Endothelial cell of umbilical vein (primary cell): ENCODE measurements at regions not wholly inside any gene's neighbourhood (a gene's known extent, or its start where the extent isn't known, plus 50 kb on each side); places are given as distances from the start of the nearest gene placed in this dataset.

Experiments used
- BruUV-seq: library from RNA; stranded (reverse); fragments of 400-500 nt; replicated peaks from 2 replicates; lab custom pipeline; 2021; lab: Mats Ljungman, UMichigan
- CTCF ChIA-PET: fragments of 300-600, 350-600 bp; sonication (Branson Sonifier 250); formaldehyde crosslinking; loops from one replicate; lab custom pipeline; 2021; ENCODE audit warnings: antibody characterized with exemption, inconsistent platforms; lab: Charles Lee
- POLR2A ChIA-PET: fragments of 300-600, 350-600 bp; sonication (Branson Sonifier 250); formaldehyde crosslinking; loops from one replicate; lab custom pipeline; 2021; ENCODE audit warnings: antibody characterized with exemption, inconsistent platforms; lab: Charles Lee
- DNase-seq: peaks from one replicate; pipeline ENCODE4 v3.0.0-alpha.2; 2011; ENCODE audit warnings: low read depth, low spot score
- FAIRE-seq: peaks from 2 replicates; lab custom pipeline; 2011; peaks lifted over from hg19 to GRCh38; lab: Jason Lieb, UNC
- H2AFZ ChIP-seq: 2 replicates; pipeline ENCODE4 v1.6.0; 2012; ENCODE audit warnings: low read depth, low read length, control low read depth, inconsistent platforms
- H3K27ac ChIP-seq: 2 replicates; pipeline ENCODE4 v1.5.1; 2011; ENCODE audit warnings: low read depth, mild to moderate bottlenecking, control low read depth, low read length, moderate library complexity; ENCODE audit not compliant: insufficient read depth
- H3K27me3 ChIP-seq, 2 experiments: 2 replicates each; pipeline versions ENCODE4 v1.6.0 to v1.6.1; 2011; ENCODE audit warnings: low read length in 2 of 2, mixed read lengths in 1 of 2; ENCODE audit not compliant: control insufficient read depth in 2 of 2, insufficient read depth in 2 of 2
- H3K36me3 ChIP-seq, 2 experiments: 2 replicates in 1 of 2; 3 replicates in 1 of 2; pipeline ENCODE4 v1.5.1; 2011; ENCODE audit warnings: low read length in 2 of 2, mild to moderate bottlenecking in 1 of 2, moderate library complexity in 1 of 2; ENCODE audit not compliant: control insufficient read depth in 2 of 2, insufficient read depth in 2 of 2; ENCODE audit errors: extremely low read depth in 1 of 2
- H3K4me1 ChIP-seq: 3 replicates; pipeline ENCODE4 v1.5.1; 2011; ENCODE audit warnings: mild to moderate bottlenecking, low read length; ENCODE audit not compliant: control insufficient read depth, insufficient read depth; ENCODE audit errors: extremely low read depth
- H3K4me2 ChIP-seq: 2 replicates; pipeline ENCODE4 v1.6.1; 2011; ENCODE audit warnings: low read length, control low read depth, mixed read lengths; ENCODE audit not compliant: insufficient read depth
- H3K4me3 ChIP-seq, 3 experiments: fragments of 200-600 bp in 1 of 3; sonication (generic), shearing (Covaris generic) in 1 of 3; replicated peaks in 1 of 3; 2 replicates each; pipeline ENCODE4 v1.5.1; 2011 to 2016; ENCODE audit warnings: control low read depth in 3 of 3, low read length in 3 of 3, mild to moderate bottlenecking in 2 of 3, inconsistent platforms in 1 of 3, low read depth in 1 of 3, moderate library complexity in 1 of 3; ENCODE audit not compliant: insufficient read depth in 1 of 3
- H3K79me2 ChIP-seq: 2 replicates; pipeline ENCODE4 v1.6.0; 2012; ENCODE audit warnings: low read length, inconsistent platforms; ENCODE audit not compliant: control insufficient read depth, insufficient read depth
- H3K9ac ChIP-seq: replicated peaks from 2 replicates; pipeline ENCODE3; 2011; ENCODE audit warnings: low read length, control low read depth; ENCODE audit not compliant: insufficient read depth; ENCODE audit errors: extremely low read depth
- H3K9me1 ChIP-seq: replicated peaks from 3 replicates; pipeline ENCODE4 v1.6.0; 2011; ENCODE audit warnings: mild to moderate bottlenecking, low read length; ENCODE audit not compliant: control insufficient read depth, insufficient read depth; ENCODE audit errors: extremely low read depth
- H3K9me3 ChIP-seq: replicated peaks from 2 replicates; pipeline ENCODE4 v1.5.1; 2012; ENCODE audit warnings: low read length, inconsistent platforms; ENCODE audit not compliant: control insufficient read depth, insufficient read depth
- H4K20me1 ChIP-seq: replicated peaks from 2 replicates; pipeline ENCODE3; 2011; ENCODE audit warnings: mild to moderate bottlenecking, low read length; ENCODE audit not compliant: control insufficient read depth, insufficient read depth; ENCODE audit errors: extremely low read depth
- CTCF ChIP-seq, 2 donors: IDR thresholded peaks; 1 replicate in 1 of 2; 2 replicates in 1 of 2; pipeline ENCODE4 v1.5.1; 2011; ENCODE audit warnings: low read length in 2 of 2, mild to moderate bottlenecking in 2 of 2, moderate library complexity in 2 of 2, control low read depth in 1 of 2, inconsistent platforms in 1 of 2, low read depth in 1 of 2; ENCODE audit not compliant: insufficient read depth in 1 of 2; ENCODE audit errors: extremely low read depth in 1 of 2
- EZH2 ChIP-seq: IDR thresholded peaks from 2 replicates; pipeline ENCODE4 v1.6.1; 2012; ENCODE audit warnings: borderline replicate concordance, low read depth, mild to moderate bottlenecking, moderate library complexity, low read length, inconsistent platforms; ENCODE audit not compliant: severe bottlenecking
- FOS ChIP-seq: IDR thresholded peaks from 2 replicates; pipeline ENCODE4 v1.6.1; 2011; ENCODE audit warnings: mild to moderate bottlenecking, low read length, moderate library complexity, borderline replicate concordance; ENCODE audit not compliant: insufficient read depth
- GATA2 ChIP-seq: IDR thresholded peaks from 2 replicates; pipeline ENCODE4 v1.7.0; 2011; ENCODE audit warnings: low read depth, mild to moderate bottlenecking, moderate library complexity, mixed read lengths, low read length; ENCODE audit not compliant: insufficient read length, insufficient read depth
- JUN ChIP-seq: IDR thresholded peaks from 2 replicates; pipeline ENCODE4 v1.6.1; 2011; ENCODE audit warnings: borderline replicate concordance, low read depth; ENCODE audit not compliant: insufficient read length, insufficient read depth
- MAX ChIP-seq: IDR thresholded peaks from 2 replicates; pipeline ENCODE4 v1.6.1; 2011; ENCODE audit not compliant: insufficient read depth, insufficient read length
- POLR2A ChIP-seq: IDR thresholded peaks from 2 replicates; pipeline ENCODE4 v1.6.1; 2012; ENCODE audit warnings: low read depth, mild to moderate bottlenecking, control low read depth, low read length
- POLR2AphosphoS5 ChIP-seq: IDR thresholded peaks from 2 replicates; pipeline ENCODE4 v1.6.1; 2012; ENCODE audit warnings: low read depth, mild to moderate bottlenecking, control low read depth, low read length, moderate library complexity; ENCODE audit not compliant: insufficient read depth
- dilution Hi-C: fragments of 300-500 bp; cut with MboI; formaldehyde crosslinking; loops from one replicate; pipeline ENCODE4 v1.15.0; 2019; ENCODE audit warnings: low sequenced_read_pairs; ENCODE audit not compliant: extremely low pct_ligation_motif_present
- intact Hi-C: fragments of 100-400 bp; cut with micrococcal nuclease; formaldehyde crosslinking; loops from one replicate; pipeline ENCODE4 v1.10.0; 2022

GRCh38 chr16:7775072-7775488, 442.4 kb downstream of the RBFOX1 start:
- Histone ChIP-seq H3K27me3 (no peaks in the 10 kb centered on the region), H3K27ac (no peak overlapping the region), H3K4me2 (no peak overlapping the region), H3K4me3 (no peak overlapping the region), H2AFZ (no peak overlapping the region), H4K20me1 (no peaks in the 10 kb centered on the region), H3K9ac (no peak overlapping the region), H3K9me3 (peaks cover 3% of the 10 kb centered on the region), H3K9me1 (no peaks in the 10 kb centered on the region), H3K79me2 (no peaks in the 10 kb centered on the region), H3K4me1 (no peaks in the 10 kb centered on the region), H3K36me3 (no peaks in the 10 kb centered on the region)
- no peak for DNase-seq
- intact Hi-C loops (no loop called here), dilution Hi-C loops (no loop called here)
- FAIRE-seq: no peak
- CTCF ChIA-PET: no interaction called here
- TF ChIP-seq JUN (no peak), CTCF (IDR thresholded peaks at IDR 0.05; ENCODE audit: extremely low read depth in 1 of 2, insufficient read depth in 1 of 2, low read depth in 1 of 2, low read length in 2 of 2) (no peak), GATA2 (no peak), POLR2AphosphoS5 (no peak), POLR2A (no peak), MAX (no peak), FOS (no peak), EZH2 (no peak)
- no TSS peak for BruUV-seq
- POLR2A ChIA-PET: no interaction called here
